AG09319 (cell line): ENCODE measurements at regions not wholly inside any gene's neighbourhood (a gene's known extent, or its start where the extent isn't known, plus 50 kb on each side); places are given as distances from the start of the nearest gene placed in this dataset.

Experiments
- DNase-seq: peaks from one replicate; pipeline ENCODE4 v3.0.0-alpha.2; 2010; ENCODE audit warnings: low read depth; ENCODE audit errors: extremely low read depth
- CTCF ChIP-seq: IDR thresholded peaks from 2 replicates; pipeline ENCODE4 v1.5.1; 2011; ENCODE audit warnings: low read depth, mild to moderate bottlenecking, inconsistent platforms, low read length, moderate library complexity

DNA sequence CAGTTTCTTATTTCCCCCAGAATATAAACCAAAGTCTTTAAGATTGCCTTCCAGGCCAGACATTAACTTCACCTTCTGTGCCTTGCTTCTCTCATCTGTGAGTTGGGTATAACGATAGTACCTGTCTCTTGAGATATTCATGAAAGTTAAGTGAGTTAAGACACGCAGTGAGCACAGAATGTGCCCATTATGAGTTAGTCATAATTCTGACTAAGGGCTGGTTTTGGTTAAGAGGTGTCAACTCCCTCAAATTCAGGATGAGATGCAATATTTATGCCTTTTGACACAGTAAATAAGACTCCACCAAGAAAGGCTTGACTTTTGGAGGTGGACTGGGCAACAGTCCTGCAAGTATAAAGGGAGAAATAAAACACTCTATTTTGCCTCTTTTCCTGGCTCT is 528.7 kb upstream of the IGFBP3 start:
- no peak for TF ChIP-seq CTCF
- no peak for DNase-seq

DNA sequence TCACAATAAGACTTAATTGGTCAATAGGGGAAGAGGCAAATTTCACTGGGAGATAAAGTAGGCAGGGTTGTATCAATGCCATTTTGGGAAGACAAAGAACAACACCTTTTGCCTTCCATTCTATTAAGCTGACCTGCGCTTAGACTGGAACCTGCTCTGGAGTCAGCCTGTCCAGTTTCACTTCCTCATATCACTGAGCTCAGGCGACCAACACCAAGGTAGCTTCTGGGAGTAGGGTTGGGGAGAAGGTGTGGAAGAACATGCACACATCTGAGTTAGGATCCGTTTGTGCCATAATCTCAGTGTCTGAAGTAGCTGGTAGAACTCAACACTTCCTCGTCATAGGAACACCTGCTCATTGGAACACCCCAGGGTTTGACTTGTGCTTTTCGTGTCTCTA is 527.4 kb upstream of the IGFBP3 start:
- no peak for TF ChIP-seq CTCF
- no peak for DNase-seq

- no peak for TF ChIP-seq CTCF
- no peak for DNase-seq
Observed at GRCh38 chr7:46446151-46446550, 525.1 kb upstream of the IGFBP3 start.

DNA sequence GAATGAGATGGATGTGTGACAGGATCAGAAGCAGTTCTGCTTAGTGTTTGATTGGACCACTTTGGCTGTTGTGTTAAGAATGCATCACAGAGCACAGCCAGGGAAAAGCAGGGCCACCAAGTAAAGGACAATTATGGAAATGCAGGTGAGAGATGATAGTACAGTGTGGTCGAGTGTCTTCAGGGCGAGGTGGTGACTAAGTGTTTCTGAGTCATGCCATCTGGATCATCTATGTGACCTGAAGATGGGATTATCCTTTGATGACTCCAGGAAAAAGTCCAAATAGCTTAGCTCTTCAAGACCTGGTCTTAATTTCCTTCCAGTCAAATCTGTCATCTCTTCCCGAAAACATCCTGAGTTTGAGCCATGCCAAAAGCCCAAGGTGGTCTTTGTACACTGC is 523.2 kb upstream of the IGFBP3 start:
- no peak for TF ChIP-seq CTCF
- DNase-seq: no peak

DNA sequence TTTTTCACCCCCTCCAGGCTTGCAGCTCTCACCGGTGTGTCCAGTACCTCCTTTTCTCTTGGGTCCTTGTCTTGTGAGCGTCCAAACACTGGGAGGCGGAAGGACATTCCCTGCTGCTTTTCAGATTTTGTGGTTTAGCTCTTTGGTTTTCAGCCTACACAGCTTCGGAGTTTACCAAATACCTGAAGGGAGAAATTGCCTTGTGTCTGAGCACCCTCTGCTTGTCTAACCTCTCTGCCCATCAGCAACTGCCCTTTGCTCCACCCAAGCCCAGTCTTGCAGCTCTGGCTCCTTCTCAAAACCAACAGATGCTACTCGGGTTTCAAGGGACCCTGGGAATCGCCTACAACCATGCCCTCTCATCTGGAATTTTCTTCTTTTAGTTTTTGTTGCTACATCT is 519.1 kb upstream of the IGFBP3 start:
- DNase-seq: no peak
- no peak for TF ChIP-seq CTCF

DNA sequence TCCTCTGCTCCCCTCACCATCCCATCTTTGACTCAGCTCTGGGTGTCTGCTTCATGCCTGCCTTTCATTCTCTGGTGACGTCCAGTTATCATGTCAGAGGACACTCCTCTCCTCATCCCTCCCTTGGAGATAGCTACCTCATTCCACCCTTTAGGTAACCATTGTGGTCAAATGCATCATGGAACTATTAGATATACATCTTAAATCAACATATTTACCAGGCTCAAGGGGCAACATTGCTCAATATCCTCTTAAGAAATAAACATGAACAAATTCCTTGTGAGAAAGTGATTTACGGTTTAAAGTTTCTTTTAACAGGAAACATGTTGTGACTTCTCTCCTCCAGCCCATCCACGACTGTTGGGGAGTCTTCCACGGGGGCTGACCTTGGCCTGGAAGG is 511.6 kb upstream of the IGFBP3 start:
- DNase-seq: peak; percentile 64
- no peak for TF ChIP-seq CTCF

DNA sequence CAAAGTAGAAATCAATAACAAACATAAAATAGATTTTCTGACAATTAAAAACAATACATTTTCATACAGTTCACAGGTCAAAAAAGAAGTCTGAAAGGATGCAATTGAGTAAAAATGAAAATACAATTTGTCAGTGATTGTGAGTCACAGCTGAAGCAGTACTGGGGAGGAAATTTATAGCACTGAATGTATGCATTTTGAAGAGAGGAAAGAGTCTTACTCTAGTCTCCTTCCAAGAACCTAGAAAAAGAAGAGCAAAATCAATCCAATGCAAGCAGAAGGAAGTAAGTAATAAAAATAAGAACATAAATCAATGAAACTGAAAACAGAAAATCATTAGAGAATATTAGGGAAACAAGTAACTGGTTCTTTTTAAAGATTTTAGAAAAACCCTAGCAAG is 507.2 kb upstream of the IGFBP3 start:
- TF ChIP-seq CTCF: no peak
- DNase-seq: no peak

DNA sequence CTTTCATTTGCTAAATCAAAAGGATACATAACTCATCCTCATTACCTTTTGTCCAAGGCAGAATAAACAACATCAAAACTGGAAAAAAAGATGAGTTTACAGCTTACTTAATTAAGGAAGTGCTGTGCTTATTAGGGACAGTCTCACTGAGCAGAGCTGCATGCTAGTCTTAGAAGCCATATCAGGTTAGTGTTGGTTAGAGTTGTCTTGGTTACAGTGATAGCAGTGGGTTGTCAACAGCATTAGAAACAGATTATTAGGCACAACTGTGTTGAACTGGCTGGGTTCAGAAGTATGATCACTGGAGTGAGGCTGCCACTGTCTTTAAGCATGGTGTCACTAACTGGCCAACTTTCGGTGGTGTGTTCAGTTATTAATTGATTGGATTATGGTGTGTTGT is 503.9 kb upstream of the IGFBP3 start:
- TF ChIP-seq CTCF: no peak
- no peak for DNase-seq
